ENCODE measurements at regions not wholly inside any gene's neighbourhood (a gene's known extent, or its start where the extent isn't known, plus 50 kb on each side); places are given as distances from the start of the nearest gene placed in this dataset.

GRCh38 chr5:91434348-91434747 is 51.2 kb upstream of the ARRDC3 start:
- TF ChIP-seq USF1 (IDR thresholded peaks at IDR 0.05) = no peak
- TF ChIP-seq EP300 (IDR thresholded peaks at IDR 0.05; ENCODE audit: borderline replicate concordance) = no peak
- TF ChIP-seq CEBPB (IDR thresholded peaks at IDR 0.05) = no peak
- no peak for TF ChIP-seq RAD21 (IDR thresholded peaks at IDR 0.05; ENCODE audit: low read depth)
- TF ChIP-seq MAX (IDR thresholded peaks at IDR 0.05) = no peak
- no peak for TF ChIP-seq FOXM1 (IDR thresholded peaks at IDR 0.05; ENCODE audit: borderline replicate concordance, low read depth)
- TF ChIP-seq REST (IDR thresholded peaks at IDR 0.05; ENCODE audit: low read depth) = no peak
- TF ChIP-seq TAF1 (IDR thresholded peaks at IDR 0.05; ENCODE audit: low read depth) = no peak
- no peak for TF ChIP-seq NFIC (IDR thresholded peaks at IDR 0.05)
- TF ChIP-seq EGR1 (IDR thresholded peaks at IDR 0.05) = no peak
- no peak for TF ChIP-seq YY1 (IDR thresholded peaks at IDR 0.05; ENCODE audit: low read depth)
- no peak for TF ChIP-seq ZBTB7A (IDR thresholded peaks at IDR 0.05; ENCODE audit: low read depth)
- no peak for TF ChIP-seq TEAD4 (IDR thresholded peaks at IDR 0.05)
